ENCODE measurements at regions not wholly inside any gene's neighbourhood (a gene's known extent, or its start where the extent isn't known, plus 50 kb on each side); places are given as distances from the start of the nearest gene placed in this dataset.

DNA sequence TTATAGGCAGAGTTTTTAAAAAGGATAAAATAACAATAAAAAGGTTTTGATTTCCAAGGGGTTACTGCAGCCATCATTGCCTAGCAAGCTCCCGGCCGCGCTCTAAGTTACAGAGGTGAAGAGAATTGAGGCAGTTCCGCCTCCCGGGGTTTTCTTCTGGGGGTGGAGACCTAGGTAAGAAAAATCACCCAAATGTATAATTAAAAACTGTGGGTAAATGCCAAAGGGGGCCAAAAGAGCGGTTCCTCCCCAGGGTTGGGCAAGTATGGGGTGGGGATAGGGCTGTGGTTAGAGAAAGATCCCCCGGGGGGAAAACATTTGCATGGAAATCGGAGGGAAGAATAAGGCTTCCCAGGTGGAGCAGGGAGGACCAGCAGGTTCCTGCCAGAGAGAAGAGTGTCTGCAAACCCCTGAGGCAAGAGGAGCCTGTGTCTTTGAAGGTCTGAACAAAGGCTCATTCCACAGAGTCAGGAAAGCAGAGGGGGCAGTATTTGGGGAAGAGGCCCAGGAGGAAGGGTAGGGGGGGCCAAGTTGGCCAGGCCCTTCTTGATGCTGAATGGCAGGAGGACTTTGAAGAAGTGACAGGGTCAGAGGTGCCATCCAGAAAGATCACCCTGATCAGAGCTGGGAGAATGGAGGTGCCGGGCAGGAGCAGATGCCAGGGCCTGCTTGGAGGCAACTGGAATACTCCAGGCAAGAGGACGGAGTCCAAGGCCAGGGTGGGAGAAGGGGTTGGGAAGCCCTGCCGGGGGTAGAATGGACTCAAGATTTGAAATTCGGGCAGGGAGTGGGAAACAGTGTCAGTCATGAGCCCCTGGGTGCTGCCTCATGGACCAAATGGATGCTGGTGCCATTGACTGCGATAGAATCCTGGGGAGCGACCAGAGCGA lies 152.9 kb upstream of the RGMA start:
- Histone ChIP-seq H3K27ac (ENCODE audit: poor library complexity, severe bottlenecking) (no peak overlapping the region), H3K4me1 (ENCODE audit: insufficient read depth, poor library complexity, severe bottlenecking) (no peaks in the 10 kb centered on the region), H3K4me3 (ENCODE audit: severe bottlenecking) (no peak overlapping the region), H3K27me3 (ENCODE audit: insufficient read depth, poor library complexity, severe bottlenecking) (peaks cover 8% of the 10 kb centered on the region), H3K9me3 (ENCODE audit: severe bottlenecking) (no peaks in the 10 kb centered on the region), H3K36me3 (ENCODE audit: low read depth) (no peaks in the 10 kb centered on the region)
- TF ChIP-seq CTCF (IDR thresholded peaks at IDR 0.05; ENCODE audit: poor library complexity, severe bottlenecking) = no peak
- DNase-seq (ENCODE audit: low spot score) (no peak), ATAC-seq (ENCODE audit: low read depth) (no peak)

- DNase-seq (ENCODE audit: low spot score) (no peak), ATAC-seq (ENCODE audit: low read depth) (no peak)
- no peaks in the 10 kb centered on the region for H3K36me3 ChIP-seq (ENCODE audit: low read depth)
- no peak for TF ChIP-seq CTCF (IDR thresholded peaks at IDR 0.05; ENCODE audit: poor library complexity, severe bottlenecking)
- no peak overlapping the region for H3K4me3 ChIP-seq (ENCODE audit: severe bottlenecking)
- no peak overlapping the region for H3K27ac ChIP-seq (ENCODE audit: poor library complexity, severe bottlenecking)
- H3K9me3 ChIP-seq (ENCODE audit: severe bottlenecking) = no peaks in the 10 kb centered on the region
- peaks cover 8% of the 10 kb centered on the region for H3K27me3 ChIP-seq (ENCODE audit: insufficient read depth, poor library complexity, severe bottlenecking)
- no peaks in the 10 kb centered on the region for H3K4me1 ChIP-seq (ENCODE audit: insufficient read depth, poor library complexity, severe bottlenecking)
Observed at GRCh38 chr15:93239993-93240392, 151.0 kb upstream of the RGMA start.

DNA sequence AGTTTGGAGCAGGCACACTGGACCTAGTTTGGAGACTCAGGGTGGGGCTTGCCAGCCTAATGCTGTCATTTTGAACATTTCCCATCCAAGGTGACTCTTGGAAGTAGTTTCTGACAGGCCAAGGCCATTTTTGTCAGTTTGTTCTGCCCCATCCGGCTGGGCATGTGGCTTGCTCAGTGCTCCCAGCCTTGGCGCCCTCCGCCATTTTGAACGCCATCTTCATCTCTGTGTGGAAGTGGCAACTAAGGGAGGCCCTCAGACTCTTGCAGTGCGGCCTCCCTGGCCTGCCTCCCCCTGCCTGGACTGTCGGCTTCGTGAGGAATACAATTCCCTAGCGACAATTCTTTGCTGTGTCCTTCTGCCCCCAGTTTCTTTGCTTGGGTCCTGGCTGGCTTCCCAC lies 150.6 kb upstream of the RGMA start:
- peaks cover 5% of the 10 kb centered on the region for H3K27me3 ChIP-seq (ENCODE audit: insufficient read depth, poor library complexity, severe bottlenecking)
- TF ChIP-seq CTCF (IDR thresholded peaks at IDR 0.05; ENCODE audit: poor library complexity, severe bottlenecking) = no peak
- H3K9me3 ChIP-seq (ENCODE audit: severe bottlenecking) = no peaks in the 10 kb centered on the region
- no peak for DNase-seq (ENCODE audit: low spot score)
- H3K4me3 ChIP-seq (ENCODE audit: severe bottlenecking) = no peak overlapping the region
- H3K36me3 ChIP-seq (ENCODE audit: low read depth) = no peaks in the 10 kb centered on the region
- H3K4me1 ChIP-seq (ENCODE audit: insufficient read depth, poor library complexity, severe bottlenecking) = no peaks in the 10 kb centered on the region
- no peak overlapping the region for H3K27ac ChIP-seq (ENCODE audit: poor library complexity, severe bottlenecking)
- ATAC-seq (ENCODE audit: low read depth) = no peak

GRCh38 chr15:93238641-93239040 lies 149.6 kb upstream of the RGMA start:
- no peak for TF ChIP-seq CTCF (IDR thresholded peaks at IDR 0.05; ENCODE audit: poor library complexity, severe bottlenecking)
- Histone ChIP-seq H3K9me3 (ENCODE audit: severe bottlenecking) (no peaks in the 10 kb centered on the region), H3K4me3 (ENCODE audit: severe bottlenecking) (no peak overlapping the region), H3K4me1 (ENCODE audit: insufficient read depth, poor library complexity, severe bottlenecking) (no peaks in the 10 kb centered on the region), H3K27me3 (ENCODE audit: insufficient read depth, poor library complexity, severe bottlenecking) (no peaks in the 10 kb centered on the region), H3K27ac (ENCODE audit: poor library complexity, severe bottlenecking) (no peak overlapping the region), H3K36me3 (ENCODE audit: low read depth) (no peaks in the 10 kb centered on the region)
- DNase-seq (ENCODE audit: low spot score) = no peak
- no peak for ATAC-seq (ENCODE audit: low read depth)

Measured in RWPE2 (cell line).